IPS DF 4.7 (cell line): ENCODE measurements at regions not wholly inside any gene's neighbourhood (a gene's known extent, or its start where the extent isn't known, plus 50 kb on each side); places are given as distances from the start of the nearest gene placed in this dataset.

ENCODE experiments used
- DNase-seq: peaks from one replicate; pipeline ENCODE4 v3.0.0-alpha.2; 2013; ENCODE audit warnings: low spot score; ENCODE audit errors: extremely low read depth

DNA sequence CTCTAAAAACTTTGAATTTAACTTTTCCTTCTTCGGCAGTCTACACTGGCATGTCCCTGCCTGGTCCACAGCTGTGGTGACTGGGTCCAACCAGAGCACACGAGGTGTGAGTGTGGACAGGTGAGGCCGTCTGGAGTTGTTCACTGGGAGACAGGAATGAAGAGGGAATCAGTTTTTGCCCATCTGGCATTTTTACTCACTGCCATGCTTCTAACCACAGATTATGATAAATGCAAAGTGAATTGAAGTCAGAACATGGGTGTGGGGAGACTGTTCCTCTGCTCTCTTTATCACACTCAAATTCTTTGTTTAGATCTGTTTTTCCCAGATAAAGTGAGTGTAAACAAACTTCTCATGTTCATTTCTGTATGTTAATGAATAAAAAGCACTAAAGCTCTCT, 54.7 kb upstream of the PIEZO2 start:
- no peak for DNase-seq

- no peak for DNase-seq
These were observed 50.1 kb upstream of the PIEZO2 start for GRCh38 chr18:11199477-11199876.
